Breast epithelium (tissue), 3 donors: ENCODE measurements at regions not wholly inside any gene's neighbourhood (a gene's known extent, or its start where the extent isn't known, plus 50 kb on each side); places are given as distances from the start of the nearest gene placed in this dataset.

Source experiments
- CTCF ChIP-seq, 3 donors: fragments of 450-650 bp; IDR thresholded peaks; one replicate each; pipeline ENCODE4 v1.5.1; 2016 to 2017; ENCODE audit warnings: antibody characterized with exemption in 3 of 3, mild to moderate bottlenecking in 3 of 3, moderate library complexity in 3 of 3
- POLR2A ChIP-seq: fragments of 450-650 bp; IDR thresholded peaks from one replicate; pipeline ENCODE4 v1.6.1; 2016; ENCODE audit warnings: antibody characterized with exemption, mild to moderate bottlenecking, moderate library complexity

- TF ChIP-seq POLR2A (no peak), CTCF (IDR thresholded peaks at IDR 0.05) (no peak)
These were observed 194.1 kb upstream of the GRIK2 start for GRCh38 chr6:101199441-101199840.
